ENCODE measurements at regions not wholly inside any gene's neighbourhood (a gene's known extent, or its start where the extent isn't known, plus 50 kb on each side); places are given as distances from the start of the nearest gene placed in this dataset.

- Histone ChIP-seq H3K4me3 (no peak overlapping the region), H3K4me1 (peaks cover 0 to 9% of the 10 kb centered on the region in 2 donors), H3K27ac (no peak overlapping the region), H3K27me3 (no peaks in the 10 kb centered on the region), H3K9me3 (no peaks in the 10 kb centered on the region), H3K36me3 (no peaks in the 10 kb centered on the region)
- intact Hi-C loops (cut with DNase I; ENCODE audit: low total_unique reads) = no loop called here
- TF ChIP-seq CTCF (IDR thresholded peaks at IDR 0.05) = no peak
- TF ChIP-seq POLR2A (IDR thresholded peaks at IDR 0.05) = no peak
- DNase-seq = no peak
Measured at GRCh38 chr12:68403711-68404110, 71.5 kb upstream of the MDM1 start.

GRCh38 chr12:68405343-68405781 lies 73.2 kb upstream of the MDM1 start:
- Histone ChIP-seq H3K9me3 (no peaks in the 10 kb centered on the region), H3K4me1 (peaks cover 0 to 9% of the 10 kb centered on the region in 2 donors), H3K27ac (peak overlapping the region; percentile 51 to 73), H3K36me3 (no peaks in the 10 kb centered on the region), H3K4me3 (no peak overlapping the region), H3K27me3 (no peaks in the 10 kb centered on the region)
- no peak for TF ChIP-seq CTCF (IDR thresholded peaks at IDR 0.05)
- no peak for TF ChIP-seq POLR2A (IDR thresholded peaks at IDR 0.05)
- DNase-seq = no peak
- intact Hi-C loops (cut with DNase I; ENCODE audit: low total_unique reads) = no loop called here

GRCh38 chr12:68406134-68406576 lies 74.0 kb upstream of the MDM1 start:
- no peak for TF ChIP-seq POLR2A (IDR thresholded peaks at IDR 0.05)
- peak; percentile 15 to 49 (median 38) for TF ChIP-seq CTCF (IDR thresholded peaks at IDR 0.05)
- H3K4me3 ChIP-seq = no peak overlapping the region
- DNase-seq = peak; percentile 91 to 94
- H3K9me3 ChIP-seq = no peaks in the 10 kb centered on the region
- no peaks in the 10 kb centered on the region for H3K36me3 ChIP-seq
- no peaks in the 10 kb centered on the region for H3K27me3 ChIP-seq
- peak overlapping the region; percentile 51 to 73 for H3K27ac ChIP-seq
- peaks cover 0 to 9% of the 10 kb centered on the region in 2 donors for H3K4me1 ChIP-seq
- intact Hi-C loops (cut with DNase I; ENCODE audit: low total_unique reads) = no loop called here

GRCh38 chr12:68406911-68407310 lies 74.7 kb upstream of the MDM1 start:
- TF ChIP-seq CTCF (IDR thresholded peaks at IDR 0.05) (no peak), POLR2A (IDR thresholded peaks at IDR 0.05) (no peak)
- intact Hi-C loops (cut with DNase I; ENCODE audit: low total_unique reads) = no loop called here
- Histone ChIP-seq H3K9me3 (no peaks in the 10 kb centered on the region), H3K4me1 (peaks cover 0 to 9% of the 10 kb centered on the region in 2 donors), H3K27ac (peak overlapping the region; percentile 51 to 73), H3K4me3 (no peak overlapping the region), H3K36me3 (no peaks in the 10 kb centered on the region), H3K27me3 (no peaks in the 10 kb centered on the region)
- DNase-seq = no peak

GRCh38 chr12:68410018-68410660 lies 78.0 kb upstream of the MDM1 start:
- Histone ChIP-seq H3K27me3 (no peaks in the 10 kb centered on the region), H3K27ac (no peak overlapping the region), H3K4me3 (no peak overlapping the region), H3K9me3 (no peaks in the 10 kb centered on the region), H3K4me1 (peaks cover 0 to 6% of the 10 kb centered on the region in 2 donors), H3K36me3 (no peaks in the 10 kb centered on the region)
- no peak for TF ChIP-seq POLR2A (IDR thresholded peaks at IDR 0.05)
- TF ChIP-seq CTCF (IDR thresholded peaks at IDR 0.05) = no peak
- intact Hi-C loops (cut with DNase I; ENCODE audit: low total_unique reads) = no loop called here
- no peak for DNase-seq
